ENCODE measurements at regions not wholly inside any gene's neighbourhood (a gene's known extent, or its start where the extent isn't known, plus 50 kb on each side); places are given as distances from the start of the nearest gene placed in this dataset.
A peak's percentile ranks its signal among the peaks of the same experiment; 100 is the strongest.

DNA sequence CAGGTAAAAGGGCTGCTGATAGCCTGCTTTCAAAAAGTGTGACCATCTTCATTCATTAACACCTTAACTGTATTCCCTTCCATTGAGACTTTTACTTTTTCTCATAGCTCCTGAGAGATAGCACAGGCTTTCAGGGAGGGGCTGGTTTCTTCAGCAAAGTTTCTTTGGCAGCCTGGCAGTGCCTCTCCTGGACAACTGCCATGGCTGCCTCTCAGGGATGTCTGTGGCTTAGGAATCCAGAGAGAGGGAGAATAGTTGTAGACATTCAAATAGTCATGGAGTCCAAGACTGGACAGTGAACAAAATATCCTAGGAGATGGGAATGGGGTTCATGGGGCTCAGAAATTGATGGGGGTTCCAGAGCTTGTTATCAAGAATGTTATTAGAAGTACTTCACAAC is 81.1 kb downstream of the FAM47B start:
- intact Hi-C loops (cut with DNase I; ENCODE audit: low total_unique reads), result no loop called here
- H3K4me3 ChIP-seq, result no peak overlapping the region
- no peak overlapping the region for H3K27ac ChIP-seq
- no peaks in the 10 kb centered on the region for H3K27me3 ChIP-seq
- no peak for DNase-seq
- H3K9me3 ChIP-seq, result no peaks in the 10 kb centered on the region
- TF ChIP-seq, protein P1, sequence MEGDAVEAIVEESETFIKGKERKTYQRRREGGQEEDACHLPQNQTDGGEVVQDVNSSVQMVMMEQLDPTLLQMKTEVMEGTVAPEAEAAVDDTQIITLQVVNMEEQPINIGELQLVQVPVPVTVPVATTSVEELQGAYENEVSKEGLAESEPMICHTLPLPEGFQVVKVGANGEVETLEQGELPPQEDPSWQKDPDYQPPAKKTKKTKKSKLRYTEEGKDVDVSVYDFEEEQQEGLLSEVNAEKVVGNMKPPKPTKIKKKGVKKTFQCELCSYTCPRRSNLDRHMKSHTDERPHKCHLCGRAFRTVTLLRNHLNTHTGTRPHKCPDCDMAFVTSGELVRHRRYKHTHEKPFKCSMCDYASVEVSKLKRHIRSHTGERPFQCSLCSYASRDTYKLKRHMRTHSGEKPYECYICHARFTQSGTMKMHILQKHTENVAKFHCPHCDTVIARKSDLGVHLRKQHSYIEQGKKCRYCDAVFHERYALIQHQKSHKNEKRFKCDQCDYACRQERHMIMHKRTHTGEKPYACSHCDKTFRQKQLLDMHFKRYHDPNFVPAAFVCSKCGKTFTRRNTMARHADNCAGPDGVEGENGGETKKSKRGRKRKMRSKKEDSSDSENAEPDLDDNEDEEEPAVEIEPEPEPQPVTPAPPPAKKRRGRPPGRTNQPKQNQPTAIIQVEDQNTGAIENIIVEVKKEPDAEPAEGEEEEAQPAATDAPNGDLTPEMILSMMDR (IDR thresholded peaks at IDR 0.05), result no peak
- no peak for TF ChIP-seq POLR2A (IDR thresholded peaks at IDR 0.05)
- H3K36me3 ChIP-seq, result no peaks in the 10 kb centered on the region
- H3K4me1 ChIP-seq, result no peaks in the 10 kb centered on the region

DNA sequence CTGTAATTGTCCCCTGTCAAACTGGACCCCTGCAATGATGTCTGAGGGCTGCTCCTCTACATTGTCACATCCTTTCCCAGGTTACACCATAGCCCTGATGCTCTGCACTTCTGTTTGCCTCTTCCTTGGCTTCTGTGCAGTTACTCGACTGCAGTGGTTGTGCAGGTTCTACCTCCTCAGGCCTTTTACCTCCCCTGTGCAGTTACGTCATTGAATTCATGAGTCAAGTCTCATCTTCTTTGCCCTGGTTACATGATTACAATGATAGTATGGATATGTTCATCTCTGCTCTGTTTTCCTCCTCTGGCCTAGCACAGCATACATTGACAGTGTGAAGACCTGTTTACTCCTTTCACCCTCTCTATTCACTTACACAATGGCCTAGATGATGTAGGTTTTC is 83.2 kb downstream of the FAM47B start:
- H3K27me3 ChIP-seq, result no peaks in the 10 kb centered on the region
- no peak for DNase-seq
- intact Hi-C loops (cut with DNase I; ENCODE audit: low total_unique reads), result no loop called here
- no peaks in the 10 kb centered on the region for H3K4me1 ChIP-seq
- no peak overlapping the region for H3K4me3 ChIP-seq
- no peaks in the 10 kb centered on the region for H3K36me3 ChIP-seq
- no peak overlapping the region for H3K27ac ChIP-seq
- TF ChIP-seq POLR2A (IDR thresholded peaks at IDR 0.05), result no peak
- TF ChIP-seq, protein P1 (IDR thresholded peaks at IDR 0.05), result no peak
- H3K9me3 ChIP-seq, result no peaks in the 10 kb centered on the region

DNA sequence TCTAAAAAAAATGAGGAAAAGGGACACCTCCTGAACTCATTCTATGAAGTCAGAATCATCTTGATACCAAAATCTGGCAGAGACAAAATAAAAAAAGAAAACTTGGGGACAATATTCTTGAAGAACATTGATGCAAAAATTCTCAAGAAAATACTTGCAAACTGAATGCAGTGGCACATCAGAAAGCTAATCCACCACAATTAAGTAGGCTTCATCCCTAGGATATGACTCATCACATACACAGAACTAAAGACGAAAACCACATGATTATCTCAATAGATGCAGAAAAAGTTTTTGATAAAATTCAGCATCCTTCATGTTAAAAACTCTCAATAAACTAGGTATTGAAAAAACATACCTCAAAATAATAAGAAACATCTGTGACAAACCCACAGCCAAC is 98.3 kb downstream of the FAM47B start:
- no peaks in the 10 kb centered on the region for H3K36me3 ChIP-seq
- H3K4me3 ChIP-seq, result no peak overlapping the region
- no peak overlapping the region for H3K27ac ChIP-seq
- intact Hi-C loops (cut with DNase I; ENCODE audit: low total_unique reads), result no loop called here
- TF ChIP-seq, protein P1 (IDR thresholded peaks at IDR 0.05), result no peak
- no peak for TF ChIP-seq POLR2A (IDR thresholded peaks at IDR 0.05)
- DNase-seq, result no peak
- H3K27me3 ChIP-seq, result no peaks in the 10 kb centered on the region
- H3K4me1 ChIP-seq, result no peaks in the 10 kb centered on the region
- H3K9me3 ChIP-seq, result no peaks in the 10 kb centered on the region

DNA sequence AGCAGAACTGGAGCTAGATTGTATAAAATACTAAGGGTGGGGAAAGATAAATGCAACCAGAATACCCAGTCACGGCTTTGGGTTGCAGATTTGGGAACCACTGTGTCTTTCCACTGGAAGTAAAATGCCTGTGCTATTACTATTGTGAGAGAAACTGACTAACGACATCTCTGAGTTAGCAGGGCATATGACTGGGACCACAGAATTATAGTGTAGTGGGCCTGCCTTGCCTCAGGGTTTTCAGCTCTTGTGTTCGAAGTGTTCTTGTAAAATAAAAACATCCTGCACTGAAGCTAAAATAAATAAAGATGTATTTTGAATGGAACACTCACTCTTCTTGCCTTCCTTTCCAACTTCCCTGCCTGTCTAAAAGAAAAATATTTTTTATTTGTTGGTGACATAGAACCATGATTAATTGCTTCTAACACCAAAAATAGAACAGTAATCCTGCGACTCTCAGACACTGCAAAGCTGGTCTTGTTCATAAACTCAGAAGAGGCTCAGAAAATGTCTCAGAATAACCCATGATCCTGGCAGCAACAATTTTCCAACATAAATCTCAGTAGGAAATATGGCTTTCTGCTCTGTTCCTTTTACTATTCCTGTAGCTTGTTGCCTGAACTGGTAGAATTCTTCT is 104.2 kb downstream of the FAM47B start:
- intact Hi-C loops (cut with DNase I; ENCODE audit: low total_unique reads), result no loop called here
- no peaks in the 10 kb centered on the region for H3K9me3 ChIP-seq
- no peaks in the 10 kb centered on the region for H3K4me1 ChIP-seq
- no peaks in the 10 kb centered on the region for H3K27me3 ChIP-seq
- H3K4me3 ChIP-seq, result no peak overlapping the region
- TF ChIP-seq POLR2A (IDR thresholded peaks at IDR 0.05), result no peak
- TF ChIP-seq, protein P1 (IDR thresholded peaks at IDR 0.05), result no peak
- H3K36me3 ChIP-seq, result no peaks in the 10 kb centered on the region
- DNase-seq, result no peak
- H3K27ac ChIP-seq, result peak overlapping the region; percentile 43 to 63

DNA sequence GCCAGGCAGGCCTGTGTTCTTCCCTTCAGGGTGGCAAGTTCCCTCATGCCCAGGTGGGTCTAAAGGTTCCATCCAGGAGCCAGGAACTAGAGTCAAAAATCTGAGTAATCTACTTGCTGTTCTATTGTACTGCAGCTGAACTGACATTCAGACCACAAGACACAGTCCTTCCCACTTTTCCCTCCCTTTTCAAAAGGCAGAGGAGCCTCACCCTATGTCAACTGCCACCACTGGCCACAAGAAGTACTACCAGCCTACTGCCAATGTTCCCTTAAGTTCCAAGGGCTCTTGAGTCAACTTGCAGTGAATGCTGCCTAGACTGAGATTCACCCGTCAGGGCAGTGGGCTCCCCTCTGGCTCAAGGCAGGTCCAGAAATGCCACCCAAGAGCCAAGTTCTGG is 133.5 kb downstream of the FAM47B start:
- intact Hi-C loops (cut with DNase I; ENCODE audit: low total_unique reads), result no loop called here
- Histone ChIP-seq H3K27ac (no peak overlapping the region), H3K4me3 (no peak overlapping the region), H3K9me3 (no peaks in the 10 kb centered on the region), H3K4me1 (no peaks in the 10 kb centered on the region), H3K27me3 (no peaks in the 10 kb centered on the region), H3K36me3 (no peaks in the 10 kb centered on the region)
- DNase-seq, result no peak
- TF ChIP-seq POLR2A (IDR thresholded peaks at IDR 0.05), result no peak
- TF ChIP-seq, protein P1 (IDR thresholded peaks at IDR 0.05), result no peak
